H1 (cell line): ENCODE measurements at regions not wholly inside any gene's neighbourhood (a gene's known extent, or its start where the extent isn't known, plus 50 kb on each side); places are given as distances from the start of the nearest gene placed in this dataset.

Experiments used
- CTCF ChIA-PET: fragments of 300-600 bp; sonication (Branson Sonifier 250); formaldehyde crosslinking; loops from one replicate; lab custom pipeline; 2021; ENCODE audit not compliant: partially characterized antibody; lab: Charles Lee
- POLR2A ChIA-PET: fragments of 300-600 bp; sonication (Branson Sonifier 250); formaldehyde crosslinking; loops from one replicate; lab custom pipeline; 2021; ENCODE audit warnings: inconsistent platforms; ENCODE audit not compliant: partially characterized antibody; lab: Charles Lee
- DNase-seq, 2 experiments: peaks; one replicate each; pipeline versions ENCODE4 v3.0.0 to v3.0.0-alpha.2; 2010 to 2022; ENCODE audit warnings: low spot score in 2 of 2, low read depth in 1 of 2, mixed read lengths in 1 of 2
- FAIRE-seq: peaks from 2 replicates; lab custom pipeline; 2011; peaks lifted over from hg19 to GRCh38; lab: Jason Lieb, UNC
- H2AFZ ChIP-seq: 2 replicates; pipeline ENCODE4 v1.8.1; 2012; ENCODE audit warnings: low read length, inconsistent platforms
- H2AK5ac ChIP-seq: 2 replicates; pipeline ENCODE4 v1.6.1; 2013; ENCODE audit warnings: low read depth, low read length
- H2BK120ac ChIP-seq: replicated peaks from 2 replicates; pipeline ENCODE3; 2013; ENCODE audit warnings: low read depth, low read length, inconsistent platforms
- H2BK12ac ChIP-seq: 2 replicates; pipeline ENCODE4 v1.6.1; 2013; ENCODE audit warnings: low read depth, low read length
- H2BK15ac ChIP-seq: 2 replicates; pipeline ENCODE4 v1.6.1; 2013; ENCODE audit warnings: low read length
- H2BK20ac ChIP-seq: 2 replicates; pipeline ENCODE4 v1.6.1; 2013; ENCODE audit warnings: low read length
- H2BK5ac ChIP-seq: 2 replicates; pipeline ENCODE4 v1.6.1; 2013; ENCODE audit warnings: low read depth, low read length
- H3K14ac ChIP-seq: 2 replicates; pipeline ENCODE4 v1.6.1; 2013; ENCODE audit warnings: inconsistent platforms; ENCODE audit not compliant: insufficient read length
- H3K18ac ChIP-seq: 2 replicates; pipeline ENCODE4 v1.6.1; 2013; ENCODE audit warnings: low read length; ENCODE audit errors: extremely low read depth
- H3K23ac ChIP-seq: 2 replicates; pipeline ENCODE4 v1.6.1; 2013; ENCODE audit warnings: inconsistent platforms; ENCODE audit not compliant: insufficient read length
- H3K23me2 ChIP-seq: 2 replicates; pipeline ENCODE4 v1.6.1; 2013; ENCODE audit warnings: low read depth, low read length
- H3K27ac ChIP-seq: 2 replicates; pipeline ENCODE4 v1.6.1; 2011; ENCODE audit warnings: low read depth, low read length, inconsistent platforms
- H3K27me3 ChIP-seq, 4 experiments: replicated peaks in 1 of 4; 1 replicate in 1 of 4; 2 replicates in 3 of 4; pipeline versions ENCODE4 v1.6.1 to v1.8.1; 2011 to 2013; ENCODE audit warnings: low read length in 3 of 4, mild to moderate bottlenecking in 3 of 4, inconsistent platforms in 2 of 4, mixed read lengths in 2 of 4, moderate library complexity in 1 of 4; ENCODE audit not compliant: control insufficient read depth in 3 of 4, insufficient read depth in 3 of 4; ENCODE audit errors: extremely low read depth in 1 of 4
- H3K36me3 ChIP-seq, 4 experiments: 2 replicates each; pipeline versions ENCODE4 v1.6.1 to v1.8.1; 2011 to 2013; ENCODE audit warnings: mild to moderate bottlenecking in 4 of 4, low read length in 3 of 4, moderate library complexity in 2 of 4, control low read depth in 1 of 4, inconsistent platforms in 1 of 4; ENCODE audit not compliant: insufficient read depth in 4 of 4, control insufficient read depth in 2 of 4
- H3K4ac ChIP-seq: replicated peaks from 2 replicates; pipeline ENCODE3; 2013; ENCODE audit warnings: low read length, low read depth, mixed read lengths, inconsistent platforms; ENCODE audit not compliant: insufficient read length
- H3K4me1 ChIP-seq, 4 experiments: replicated peaks in 1 of 4; 1 replicate in 1 of 4; 2 replicates in 3 of 4; pipeline versions ENCODE4 v1.6.1 to v1.8.1; 2011 to 2013; ENCODE audit warnings: low read length in 3 of 4, inconsistent platforms in 2 of 4, mixed read lengths in 1 of 4; ENCODE audit not compliant: insufficient read depth in 4 of 4, control insufficient read depth in 3 of 4
- H3K4me2 ChIP-seq, 2 experiments: 2 replicates each; pipeline versions ENCODE4 v1.6.1 to v1.8.1; 2011 to 2013; ENCODE audit warnings: low read depth in 2 of 2, low read length in 2 of 2, control low read depth in 1 of 2, inconsistent platforms in 1 of 2, mild to moderate bottlenecking in 1 of 2; ENCODE audit not compliant: insufficient read depth in 1 of 2
- H3K4me3 ChIP-seq, 4 experiments: fragments of 200-600, 300-600 bp in 1 of 4; sonication (generic), shearing (Covaris generic), sonication (Bioruptor Twin) in 1 of 4; 2 replicates each; pipeline versions ENCODE4 v1.5.1 to v1.8.1; 2011 to 2016; ENCODE audit warnings: low read length in 4 of 4, low read depth in 3 of 4, control low read depth in 2 of 4, inconsistent platforms in 2 of 4, mild to moderate bottlenecking in 2 of 4, mixed read lengths in 1 of 4, moderate library complexity in 1 of 4; ENCODE audit not compliant: insufficient read depth in 2 of 4; ENCODE audit errors: extremely low read depth in 1 of 4
- H3K56ac ChIP-seq: replicated peaks from 2 replicates; pipeline ENCODE3; 2013; ENCODE audit warnings: low read depth, mild to moderate bottlenecking, mixed read lengths, low read length, inconsistent platforms; ENCODE audit not compliant: insufficient read length
- H3K79me1 ChIP-seq: 2 replicates; pipeline ENCODE4 v1.6.1; 2013; ENCODE audit warnings: low read depth, low read length, control low read depth
- H3K79me2 ChIP-seq, 2 experiments: 2 replicates each; pipeline versions ENCODE4 v1.6.1 to v1.8.1; 2012 to 2013; ENCODE audit warnings: low read length in 2 of 2, mild to moderate bottlenecking in 2 of 2, inconsistent platforms in 1 of 2; ENCODE audit not compliant: insufficient read depth in 2 of 2, control insufficient read depth in 1 of 2
- H3K9ac ChIP-seq, 4 experiments: replicated peaks in 1 of 4; 1 replicate in 1 of 4; 2 replicates in 3 of 4; pipeline versions ENCODE4 v1.6.1 to v1.8.1; 2011 to 2013; ENCODE audit warnings: low read depth in 3 of 4, low read length in 3 of 4, control low read depth in 2 of 4, mild to moderate bottlenecking in 2 of 4, moderate library complexity in 2 of 4, inconsistent platforms in 1 of 4; ENCODE audit errors: extremely low read depth in 1 of 4
- H3K9me3 ChIP-seq, 2 experiments: 2 replicates each; pipeline versions ENCODE4 v1.6.1 to v1.8.1; 2012 to 2013; ENCODE audit warnings: mild to moderate bottlenecking in 2 of 2, moderate library complexity in 2 of 2, control low read depth in 1 of 2, inconsistent platforms in 1 of 2, low read depth in 1 of 2, low read length in 1 of 2, mixed read lengths in 1 of 2; ENCODE audit not compliant: insufficient read depth in 2 of 2
- H4K20me1 ChIP-seq, 2 experiments: replicated peaks in 1 of 2; 2 replicates each; pipeline versions ENCODE3 to v1.8.1; 2011 to 2013; ENCODE audit warnings: inconsistent platforms in 2 of 2, low read length in 2 of 2, mild to moderate bottlenecking in 1 of 2; ENCODE audit not compliant: insufficient read depth in 2 of 2, control insufficient read depth in 1 of 2
- H4K5ac ChIP-seq: 2 replicates; pipeline ENCODE4 v1.6.1; 2013; ENCODE audit warnings: low read length, low read depth, mixed read lengths, inconsistent platforms; ENCODE audit not compliant: insufficient read length
- H4K8ac ChIP-seq: 2 replicates; pipeline ENCODE4 v1.8.0; 2013; ENCODE audit warnings: mild to moderate bottlenecking, moderate library complexity, low read length, inconsistent platforms; ENCODE audit not compliant: insufficient read depth; ENCODE audit errors: extremely low read depth
- H4K91ac ChIP-seq: replicated peaks from 2 replicates; pipeline ENCODE3; 2013; ENCODE audit warnings: low read length, mixed read lengths, inconsistent platforms; ENCODE audit not compliant: insufficient read length
- EP300 ChIP-seq, 2 experiments: IDR thresholded peaks; 1 replicate in 1 of 2; 2 replicates in 1 of 2; pipeline ENCODE4 v1.6.1; 2011 to 2012; ENCODE audit warnings: low read depth in 2 of 2, low read length in 2 of 2, mild to moderate bottlenecking in 2 of 2, borderline replicate concordance in 1 of 2, inconsistent platforms in 1 of 2, moderate library complexity in 1 of 2
- NRF1 ChIP-seq: IDR thresholded peaks from 2 replicates; pipeline ENCODE4 v1.6.1; 2011; ENCODE audit warnings: mild to moderate bottlenecking, low read depth, low read length, improper control_type of control experiment
- SIX5 ChIP-seq: IDR thresholded peaks from 2 replicates; pipeline ENCODE4 v1.6.1; 2011; ENCODE audit warnings: mild to moderate bottlenecking, low read depth, low read length
- TCF12 ChIP-seq: IDR thresholded peaks from 2 replicates; pipeline ENCODE4 v1.6.1; 2011; ENCODE audit warnings: low read depth, mild to moderate bottlenecking, low read length
- whole genome bisulfite sequencing, 2 experiments: shearing (Covaris generic) in 1 of 2; methylation state at CpG; one replicate each; pipeline versions ENCODE4 v1.1.6 to v1.1.7; 2013 to 2015; ENCODE audit warnings: low lambda C conversion rate in 2 of 2, mixed read lengths in 2 of 2, inconsistent platforms in 1 of 2, low coverage in 1 of 2, missing lambda C conversion rate in 1 of 2; ENCODE audit not compliant: insufficient replicate concordance in 2 of 2, insufficient coverage in 1 of 2, insufficient read length in 1 of 2; ENCODE audit errors: extremely low coverage in 1 of 2, missing lambda C conversion rate in 1 of 2; 5-methylcytosine and 5-hydroxymethylcytosine counted together

DNA sequence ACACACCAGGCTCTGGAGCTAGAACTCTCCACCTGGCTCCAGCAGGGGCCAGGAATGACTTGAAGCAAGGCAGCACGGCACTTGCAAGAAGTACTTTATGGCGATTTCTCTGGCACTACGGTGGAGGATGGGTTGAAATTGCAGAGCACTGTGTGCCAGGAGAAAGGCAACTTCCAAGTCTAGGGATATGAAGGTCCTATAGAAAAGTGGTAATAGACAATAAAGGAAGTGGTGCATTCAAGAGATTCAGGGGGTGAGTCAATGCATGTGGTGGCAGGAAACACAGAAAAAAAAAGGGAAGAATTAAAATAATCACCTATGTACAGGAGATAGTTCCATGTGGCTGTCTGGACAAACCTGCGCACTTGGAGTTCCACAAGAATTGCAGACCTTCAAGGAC is 240.3 kb upstream of the DYNLRB2 start:
- H3K4me2 ChIP-seq: no peak overlapping the region
- no peak overlapping the region for H3K56ac ChIP-seq
- H2AK5ac ChIP-seq: no peak overlapping the region
- H3K4me1 ChIP-seq: no peaks in the 10 kb centered on the region
- no peak for FAIRE-seq
- H4K8ac ChIP-seq: no peak overlapping the region
- H2BK20ac ChIP-seq: no peak overlapping the region
- H3K4me3 ChIP-seq: no peak overlapping the region
- no peak overlapping the region for H2BK15ac ChIP-seq
- 90% methylated on average over 4 of the region's 4 CpGs; no CpG with 5 or more reads in 1 of the 2 experiments for WGBS, 2 experiments
- H3K27ac ChIP-seq: no peak overlapping the region
- no peaks in the 10 kb centered on the region for H4K20me1 ChIP-seq
- no peak overlapping the region for H3K18ac ChIP-seq
- H2BK120ac ChIP-seq: no peak overlapping the region
- TF ChIP-seq NRF1: no peak
- TF ChIP-seq TCF12: no peak
- no peak for TF ChIP-seq EP300 (IDR thresholded peaks at IDR 0.05; ENCODE audit: borderline replicate concordance in 1 of 2, low read depth in 2 of 2, low read length in 2 of 2)
- TF ChIP-seq SIX5: no peak
- H3K27me3 ChIP-seq: no peaks in the 10 kb centered on the region
- H3K36me3 ChIP-seq: no peaks in the 10 kb centered on the region
- H3K4ac ChIP-seq: no peak overlapping the region
- no peaks in the 10 kb centered on the region for H3K9me3 ChIP-seq
- CTCF ChIA-PET: interaction anchor here (0.7 kb wide), 1 partner anchor 60 kb away, joined by 4 read pairs; no protein-coding TSS in a partner anchor
- no peaks in the 10 kb centered on the region for H3K79me2 ChIP-seq
- no peak for DNase-seq
- H3K23me2 ChIP-seq: 0 out of 2 replicates have a peak, but pooled peaks cover 1% of the 10 kb centered on the region
- no peak overlapping the region for H3K23ac ChIP-seq
- no peak overlapping the region for H2AFZ ChIP-seq
- H3K9ac ChIP-seq: no peak overlapping the region
- no peaks in the 10 kb centered on the region for H3K79me1 ChIP-seq
- H3K14ac ChIP-seq: no peak overlapping the region
- no peak overlapping the region for H4K5ac ChIP-seq
- no peak overlapping the region for H4K91ac ChIP-seq
- POLR2A ChIA-PET: no interaction called here
- H2BK12ac ChIP-seq: no peak overlapping the region
- H2BK5ac ChIP-seq: no peak overlapping the region
